ENCODE measurements at regions not wholly inside any gene's neighbourhood (a gene's known extent, or its start where the extent isn't known, plus 50 kb on each side); places are given as distances from the start of the nearest gene placed in this dataset.
"Not testable (repeated sequence)": the region's sequence is repeated elsewhere in the genome, so short reads cannot be mapped to it uniquely, and the experiment has no call there.

DNA sequence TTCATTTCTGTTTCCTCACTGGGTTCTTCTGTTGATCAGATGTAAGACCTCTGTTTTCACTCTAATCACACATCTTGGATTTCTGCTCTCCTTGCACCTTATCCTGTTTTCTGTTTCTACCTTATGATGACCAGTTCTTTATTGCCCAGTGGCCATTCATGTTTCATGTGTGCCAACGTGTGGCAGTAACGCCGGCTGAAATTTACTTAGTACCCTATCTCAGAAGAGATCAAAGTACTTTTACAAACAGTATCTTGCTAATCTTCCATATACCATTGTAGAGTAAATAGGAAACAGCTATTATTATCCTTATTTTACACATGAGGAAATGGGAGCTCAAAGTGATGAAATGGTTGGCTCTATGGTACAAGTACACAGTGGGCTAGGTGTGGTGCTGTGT lies 74.0 kb downstream of the GATA3 start:
- H3K4me3 ChIP-seq (ENCODE audit: low read length) = no peak overlapping the region
- DNase-seq (ENCODE audit: low read depth, low spot score) = no peak

DNA sequence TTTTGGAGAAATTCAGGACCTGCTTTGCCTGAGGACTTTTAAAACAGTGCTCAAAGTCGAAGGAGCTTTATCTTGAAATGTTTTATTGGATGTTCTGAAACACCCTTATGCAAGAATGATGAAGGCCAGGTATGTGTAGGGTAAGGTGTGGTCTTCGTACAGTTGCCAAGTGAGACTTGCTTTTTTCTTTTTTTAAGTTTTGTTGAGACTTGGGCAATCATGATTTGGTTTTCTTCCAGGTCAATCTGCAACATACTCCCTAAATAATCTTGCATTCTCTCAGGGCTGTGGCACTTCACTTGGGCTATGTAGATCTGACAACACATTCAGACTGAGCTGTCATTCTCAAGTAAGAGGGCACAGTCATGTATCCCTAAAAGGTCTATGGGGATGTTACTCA lies 75.0 kb downstream of the GATA3 start:
- no peak overlapping the region for H3K4me3 ChIP-seq (ENCODE audit: low read length)
- no peak for DNase-seq (ENCODE audit: low read depth, low spot score)

DNA sequence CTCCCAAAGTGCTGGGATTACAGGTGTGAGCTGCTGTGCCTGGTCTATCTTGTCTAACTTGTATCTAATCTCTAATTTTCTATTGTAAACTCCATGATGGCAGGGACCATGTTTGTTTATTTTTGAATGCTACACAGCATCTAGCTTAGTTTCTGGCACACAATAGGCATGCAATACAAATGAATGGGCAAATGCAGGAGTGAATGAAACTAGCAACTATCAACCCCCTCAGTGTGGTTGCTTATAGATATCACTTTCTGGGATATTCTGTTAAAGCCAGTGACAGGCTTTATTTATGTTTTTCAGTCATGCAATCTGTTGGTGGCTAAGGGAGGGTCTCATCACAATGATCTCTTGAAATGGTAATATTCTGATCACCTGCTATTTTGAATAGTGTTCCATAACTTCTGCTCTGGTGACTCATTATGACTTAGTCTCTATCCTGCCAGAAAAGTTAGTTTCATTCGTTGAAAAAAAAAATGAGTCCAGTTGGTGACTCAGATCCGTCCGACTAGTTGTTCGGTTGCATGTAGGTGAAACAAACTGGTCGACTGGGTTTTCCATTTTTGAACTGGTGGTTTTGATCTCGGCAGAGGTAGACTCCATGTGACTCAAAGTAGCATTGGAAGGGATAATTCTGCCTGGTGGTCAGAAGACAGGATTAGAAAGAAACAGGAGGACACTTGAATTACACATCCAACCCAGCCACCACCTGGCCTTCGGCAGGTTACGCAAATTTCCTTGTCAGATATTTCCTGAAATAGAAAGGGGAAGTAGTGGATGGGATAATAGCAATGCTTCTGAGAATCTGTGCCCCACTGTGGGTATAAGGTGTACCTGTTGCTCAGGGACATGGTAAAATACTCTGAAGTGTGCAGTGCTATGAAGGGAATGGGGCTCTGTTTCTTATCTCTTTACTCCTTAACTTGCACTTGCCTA lies 76.8 kb downstream of the GATA3 start:
- DNase-seq (ENCODE audit: low read depth, low spot score) = no peak

DNA sequence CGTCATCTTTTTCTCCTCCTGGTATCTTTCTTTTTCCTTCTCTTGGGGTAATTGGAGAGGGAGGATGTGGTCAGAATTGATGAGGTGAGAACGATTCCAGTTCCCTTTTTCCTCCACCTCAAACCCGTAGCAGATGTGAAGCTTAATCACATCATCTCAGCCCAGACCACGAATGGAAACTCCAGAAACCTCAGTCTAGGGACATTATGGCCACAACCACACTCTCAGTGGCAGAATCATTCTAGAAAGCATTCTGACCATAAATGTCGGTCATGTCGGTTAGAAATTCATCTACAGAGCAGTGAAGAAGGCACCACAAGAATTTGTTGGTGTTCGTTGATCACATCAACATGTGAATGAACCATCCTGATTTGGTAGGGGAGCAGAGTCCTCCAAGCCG lies 78.7 kb downstream of the GATA3 start:
- no peak overlapping the region for H3K4me3 ChIP-seq (ENCODE audit: low read length)
- peak; percentile 83 for DNase-seq (ENCODE audit: low read depth, low spot score)

More for the DNA sequence above, 76.8 kb downstream of the GATA3 start:
- H3K4me3 ChIP-seq (ENCODE audit: low read length) = no peak overlapping the region

DNA sequence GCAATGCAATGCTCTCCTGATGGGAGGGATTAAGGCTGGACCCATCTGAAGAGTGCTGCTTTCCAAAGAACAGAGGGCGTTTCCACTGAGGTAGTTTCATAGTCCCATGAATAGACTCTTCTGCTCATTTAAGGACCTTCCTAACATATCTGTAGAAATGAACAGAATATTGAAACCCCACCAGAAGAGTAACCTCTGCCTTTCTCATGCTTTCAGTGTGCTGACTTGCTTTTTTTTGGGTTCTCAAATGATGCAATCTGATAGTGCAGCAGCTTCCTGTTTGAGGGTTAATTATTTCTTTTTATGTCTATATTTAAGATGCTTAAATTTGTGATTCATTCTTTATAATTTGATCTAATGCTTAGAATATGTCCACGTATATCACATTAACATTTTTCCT lies 82.2 kb downstream of the GATA3 start:
- DNase-seq (ENCODE audit: low read depth, low spot score) = no peak
- H3K4me3 ChIP-seq (ENCODE audit: low read length) = no peak overlapping the region

DNA sequence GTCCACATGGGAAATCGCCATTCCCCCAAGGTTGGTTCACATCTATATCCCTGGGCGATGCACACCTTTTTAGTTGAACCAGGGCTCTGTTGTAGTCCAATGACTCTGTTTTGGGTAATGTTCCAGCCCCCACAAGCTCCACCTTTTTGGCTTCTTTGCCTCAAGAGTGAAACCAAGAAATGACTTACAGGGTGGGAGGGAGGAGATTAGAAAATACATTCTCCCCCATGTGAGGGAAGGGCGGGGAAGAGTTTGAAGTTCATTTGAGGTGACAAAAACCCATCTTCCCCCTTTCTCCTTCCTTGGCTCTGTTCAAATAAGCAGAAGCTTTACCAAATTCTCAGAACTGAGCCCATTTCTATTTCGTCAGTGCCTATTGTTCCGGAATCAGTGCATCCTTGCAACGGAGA lies 82.8 kb downstream of the GATA3 start:
- H3K4me3 ChIP-seq (ENCODE audit: low read length) = no peak overlapping the region
- DNase-seq (ENCODE audit: low read depth, low spot score) = no peak

DNA sequence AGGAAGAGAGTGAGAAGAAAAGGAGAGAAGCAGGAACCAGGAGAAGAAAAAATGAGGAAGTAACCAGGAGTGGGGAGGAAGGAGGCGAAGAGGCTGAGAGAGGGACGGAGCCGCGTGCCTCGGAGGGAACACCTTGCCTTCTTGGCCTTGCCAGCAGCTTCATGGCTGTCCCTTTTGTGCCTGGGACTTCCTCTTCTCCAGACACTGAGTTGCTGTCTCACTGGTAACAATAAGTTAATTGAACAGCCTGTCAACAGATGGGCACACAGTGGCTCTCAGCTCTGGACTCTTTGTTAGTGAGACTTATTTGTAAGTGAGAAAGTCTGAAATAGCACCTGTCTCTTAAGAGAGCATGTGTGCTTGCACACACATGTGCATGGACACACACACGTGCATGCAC lies 83.2 kb downstream of the GATA3 start:
- no peak for DNase-seq (ENCODE audit: low read depth, low spot score)

DNA sequence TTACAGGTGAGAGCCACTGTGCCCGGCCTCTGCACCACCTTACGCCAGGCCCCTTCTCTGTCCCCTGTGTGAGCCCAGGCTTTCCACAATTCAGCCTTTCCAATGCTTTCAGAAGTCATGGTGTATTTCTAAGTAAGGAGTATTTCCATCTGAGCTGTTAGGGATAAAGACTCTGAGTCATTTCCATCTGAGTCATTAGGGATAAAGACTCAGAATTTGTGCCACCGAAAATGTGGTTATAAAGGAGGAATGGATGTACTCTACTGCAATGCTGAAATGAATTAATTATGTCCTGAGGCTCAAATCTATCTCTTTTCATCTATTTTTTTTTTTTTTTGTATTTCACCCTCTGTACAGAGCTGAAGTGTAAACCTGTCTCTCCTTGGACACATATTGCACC lies 84.0 kb downstream of the GATA3 start:
- H3K4me3 ChIP-seq (ENCODE audit: low read length) = no peak overlapping the region
- no peak for DNase-seq (ENCODE audit: low read depth, low spot score)

More for the DNA sequence above, 83.2 kb downstream of the GATA3 start:
- H3K4me3 ChIP-seq (ENCODE audit: low read length) = no peak overlapping the region

DNA sequence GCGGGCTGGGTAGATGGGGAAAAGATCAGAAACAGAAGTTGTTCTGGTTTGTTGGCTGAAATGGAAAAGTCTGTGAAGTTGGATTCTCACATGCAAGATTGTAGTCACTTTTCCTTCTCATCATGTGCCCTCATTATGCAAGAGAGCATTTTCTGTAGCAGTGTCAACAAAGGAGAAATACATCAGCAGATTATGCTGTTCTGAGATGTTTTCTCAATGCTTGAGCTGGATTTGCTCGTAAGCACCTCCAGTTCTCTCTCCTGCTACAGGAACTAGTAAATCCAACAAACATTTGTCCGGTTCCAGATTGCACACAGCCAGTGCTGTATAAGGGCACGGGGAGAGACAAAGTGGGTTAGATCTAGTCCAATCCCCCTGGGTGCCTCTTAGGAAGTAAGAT lies 90.0 kb downstream of the GATA3 start:
- DNase-seq (ENCODE audit: low read depth, low spot score) = no peak
- no peak overlapping the region for H3K4me3 ChIP-seq (ENCODE audit: low read length)

DNA sequence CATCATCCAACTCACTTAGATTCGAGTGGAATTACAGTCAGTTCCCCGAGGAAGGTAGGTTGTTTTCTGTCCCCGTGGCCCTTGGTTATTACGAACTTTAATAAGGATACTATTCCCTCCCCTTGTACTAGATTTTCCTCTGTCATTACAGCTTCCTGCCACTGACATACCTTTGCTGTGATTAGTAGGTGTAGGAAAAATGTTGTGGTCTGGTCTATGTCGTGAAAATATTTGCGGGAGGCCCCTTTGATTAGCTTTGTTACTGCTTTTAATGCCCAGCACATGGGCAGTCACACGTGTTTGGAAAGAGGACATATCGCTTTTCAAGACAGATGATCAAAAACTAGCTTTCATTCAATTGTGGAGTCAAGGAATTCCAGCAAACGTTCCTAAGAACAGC lies 92.2 kb downstream of the GATA3 start:
- H3K4me3 ChIP-seq (ENCODE audit: low read length) = no peak overlapping the region
- no peak for DNase-seq (ENCODE audit: low read depth, low spot score)

DNA sequence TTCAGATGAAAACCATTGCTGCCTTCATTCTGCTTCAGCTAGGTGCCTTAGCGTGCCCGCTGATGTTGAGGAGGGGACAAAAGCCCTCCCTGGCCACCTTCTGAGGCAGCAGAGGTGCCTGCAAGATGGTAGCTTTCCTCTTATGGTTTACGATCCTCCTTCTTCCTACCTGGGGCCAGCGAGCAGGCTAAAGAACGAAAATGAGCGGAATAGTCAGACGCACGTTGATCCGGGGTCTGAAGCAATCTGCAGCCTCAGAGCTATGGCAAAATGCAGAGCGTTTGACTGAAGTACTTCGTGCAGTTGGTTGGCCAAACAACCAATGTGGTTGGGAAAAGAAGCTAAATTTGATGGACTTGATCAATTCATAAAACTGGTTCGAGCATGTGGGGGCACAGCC lies 95.5 kb downstream of the GATA3 start:
- no peak overlapping the region for H3K4me3 ChIP-seq (ENCODE audit: low read length)
- no peak for DNase-seq (ENCODE audit: low read depth, low spot score)

DNA sequence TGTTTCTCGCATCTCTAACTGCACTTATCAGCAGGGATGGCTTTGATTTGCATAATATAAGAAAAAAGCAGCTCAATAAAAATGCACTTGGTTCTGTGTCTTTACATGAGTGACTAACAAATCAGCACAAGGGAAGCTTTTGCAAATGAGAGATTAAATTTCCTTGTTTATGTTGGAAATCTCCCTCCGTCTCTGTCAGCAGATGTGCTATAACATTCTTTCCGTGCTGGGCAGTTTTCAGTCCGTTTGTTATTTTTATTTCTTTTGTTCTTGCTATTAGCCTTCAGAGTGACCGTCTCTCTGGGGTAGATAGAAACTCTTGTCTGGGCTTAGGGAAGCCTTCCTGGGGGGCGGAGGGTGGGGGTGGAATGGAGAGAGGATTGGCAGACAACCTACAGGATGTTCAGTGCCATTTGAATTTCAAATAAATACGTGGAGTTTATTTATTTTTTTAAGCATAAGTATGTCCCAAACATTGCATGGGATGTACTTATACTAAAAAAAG lies 96.0 kb downstream of the GATA3 start:
- DNase-seq (ENCODE audit: low read depth, low spot score) = no peak
- H3K4me3 ChIP-seq (ENCODE audit: low read length) = no peak overlapping the region

DNA sequence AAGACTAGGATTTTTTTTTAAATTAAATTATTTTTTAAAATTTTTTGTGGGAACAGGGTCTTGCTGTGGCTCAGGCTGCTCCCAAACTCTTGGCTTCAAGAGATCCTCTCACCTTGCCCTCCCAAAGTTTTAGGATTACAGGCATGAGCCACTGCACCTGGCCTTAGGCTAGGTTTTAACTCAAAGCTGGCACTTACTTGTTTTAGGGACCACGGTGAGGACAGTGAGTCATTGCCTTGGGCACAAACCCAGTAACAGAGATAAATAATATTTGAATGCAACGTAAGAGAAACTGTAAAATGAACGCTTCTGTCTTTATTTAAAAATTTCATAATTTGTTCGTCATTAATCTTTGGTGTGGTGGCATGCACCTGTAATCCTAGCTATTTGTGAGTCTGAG lies 96.6 kb downstream of the GATA3 start:
- no peak overlapping the region for H3K4me3 ChIP-seq (ENCODE audit: low read length)
- no peak for DNase-seq (ENCODE audit: low read depth, low spot score)

DNA sequence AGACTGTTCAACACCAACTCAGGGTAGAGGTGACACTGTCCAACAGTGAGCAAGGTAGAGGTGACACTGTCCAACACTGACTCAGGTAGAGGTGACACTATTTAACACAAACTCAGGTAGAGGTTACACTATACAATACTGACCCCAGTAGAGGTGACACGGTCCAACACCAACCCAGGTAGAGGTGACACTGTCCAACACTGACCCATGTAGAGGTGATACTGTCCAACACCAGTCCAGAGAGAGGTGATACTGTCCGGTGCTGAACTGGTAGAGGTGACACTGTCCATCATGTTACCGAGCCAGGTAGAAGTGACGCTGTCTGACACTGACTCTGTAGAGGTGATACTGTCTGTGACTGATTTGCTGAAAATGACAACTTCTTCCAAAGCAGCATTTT lies 102.4 kb downstream of the GATA3 start:
- no peak for DNase-seq (ENCODE audit: low read depth, low spot score)
- H3K4me3 ChIP-seq (ENCODE audit: low read length) = no peak overlapping the region

DNA sequence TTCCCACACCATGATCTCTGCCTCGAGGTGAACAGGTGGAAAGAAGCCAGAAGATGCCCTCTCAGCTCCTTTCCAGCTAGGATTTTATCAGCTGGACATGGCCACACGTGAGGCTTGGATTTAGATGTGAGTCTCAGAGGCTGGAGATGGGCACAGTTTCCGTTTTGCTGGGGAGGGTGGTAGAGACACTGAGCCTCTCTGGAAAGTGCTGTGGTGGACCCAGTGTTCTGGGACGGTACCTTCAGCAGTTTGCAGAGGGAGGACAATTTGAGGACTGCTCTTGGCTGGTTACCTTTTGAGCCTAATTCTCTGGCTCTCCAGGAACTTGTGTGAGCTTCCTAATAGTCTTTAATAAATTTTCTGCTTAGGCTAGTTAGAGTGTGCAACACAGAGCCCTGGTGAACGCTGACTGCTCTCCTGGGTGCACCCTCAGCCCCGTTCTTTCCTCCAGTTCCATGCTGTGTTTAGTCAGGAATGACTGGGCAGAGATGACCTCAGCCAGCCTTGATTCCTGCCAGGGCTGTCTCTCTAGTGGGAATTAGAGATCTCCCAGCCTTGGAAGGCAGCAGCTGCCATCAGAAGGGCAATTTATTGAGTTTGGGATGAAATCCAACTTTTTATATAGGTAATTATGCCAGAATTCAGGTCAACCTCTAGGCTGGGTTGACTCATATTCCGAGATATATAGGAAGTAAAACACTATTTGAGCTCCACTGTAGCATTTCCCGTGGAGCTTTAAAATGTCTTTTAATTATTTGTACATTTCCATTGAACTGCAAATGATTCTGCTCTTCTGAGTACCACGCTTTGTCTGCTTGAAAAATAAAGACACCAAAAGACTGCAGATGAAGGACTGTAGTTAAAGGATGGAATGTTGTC lies 103.9 kb downstream of the GATA3 start:
- DNase-seq (ENCODE audit: low read depth, low spot score) = no peak
- no peak overlapping the region for H3K4me3 ChIP-seq (ENCODE audit: low read length)

DNA sequence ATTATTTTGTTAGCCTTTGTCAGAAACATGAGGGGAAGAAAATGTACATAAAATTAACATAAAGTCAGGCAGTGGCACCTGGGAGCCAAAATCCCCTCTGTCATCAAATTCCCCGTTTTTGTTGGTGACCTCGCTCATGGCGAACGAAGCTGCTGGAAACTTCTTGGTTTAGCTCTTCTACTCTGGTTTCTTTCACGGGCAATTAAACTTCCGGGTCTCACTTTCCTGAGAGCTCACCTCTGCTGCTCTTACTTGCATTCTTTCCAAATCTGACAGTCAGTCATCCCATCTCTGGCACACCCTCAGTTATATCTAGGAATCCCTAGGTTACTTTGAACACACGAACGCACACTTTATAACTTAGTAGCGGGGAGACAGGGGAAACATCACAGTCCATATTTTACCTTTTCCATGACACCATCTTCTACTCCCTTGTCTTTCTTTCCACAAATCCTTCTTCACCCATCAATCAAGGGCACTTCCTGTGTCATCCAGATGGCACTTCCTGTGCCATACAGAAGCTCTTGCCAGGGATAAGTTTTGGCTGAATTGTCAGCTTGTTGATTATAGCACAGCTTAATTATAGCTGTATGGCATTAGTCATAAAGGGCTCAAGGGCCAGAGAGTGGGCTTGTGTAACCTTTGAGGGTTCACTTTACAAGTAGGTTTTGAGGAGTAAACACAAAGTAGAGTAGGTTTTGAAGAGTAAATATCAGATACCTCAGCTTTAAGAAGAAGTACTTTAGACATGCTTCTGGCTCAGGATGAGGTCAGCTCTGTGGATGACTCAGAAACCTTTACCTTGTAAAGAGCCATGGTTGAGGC lies 105.1 kb downstream of the GATA3 start:
- no peak overlapping the region for H3K4me3 ChIP-seq (ENCODE audit: low read length)
- no peak for DNase-seq (ENCODE audit: low read depth, low spot score)

DNA sequence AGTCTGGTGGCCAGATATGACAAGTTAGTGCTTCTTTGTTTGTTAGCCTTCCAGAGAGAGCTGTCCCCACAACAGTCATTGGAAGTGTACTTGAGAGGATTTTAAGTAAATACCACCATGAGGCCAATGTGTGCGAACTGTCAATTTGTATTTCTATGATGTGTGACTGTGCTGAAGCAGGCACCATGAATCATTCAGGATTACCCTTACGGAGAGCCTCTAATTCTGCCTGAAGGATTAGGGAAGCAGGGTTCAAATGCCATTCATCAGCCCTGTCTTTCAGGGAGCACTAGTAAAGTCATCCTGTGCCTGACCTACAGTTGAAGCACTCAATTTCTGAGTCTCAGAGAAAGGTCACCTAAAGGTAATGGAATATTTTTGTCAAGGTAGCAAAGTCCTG lies 109.3 kb downstream of the GATA3 start:
- no peak for DNase-seq (ENCODE audit: low read depth, low spot score)
- no peak overlapping the region for H3K4me3 ChIP-seq (ENCODE audit: low read length)

DNA sequence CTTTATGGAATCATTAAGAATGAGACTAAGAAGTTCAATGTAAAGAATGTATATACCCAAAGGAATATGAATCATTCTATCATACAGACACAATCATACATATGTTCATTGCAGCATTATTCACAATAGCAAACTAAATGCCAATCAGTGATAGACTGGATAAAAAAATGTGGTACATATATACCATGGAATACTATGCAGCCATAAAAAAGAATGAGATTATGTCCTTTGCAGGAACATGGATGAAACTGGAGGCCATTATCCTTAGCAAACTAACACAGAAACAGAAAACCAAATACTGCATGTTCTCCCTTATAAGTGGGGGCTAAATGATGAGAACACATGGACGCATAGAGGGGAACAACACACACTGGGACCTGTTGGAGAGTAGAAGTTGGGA lies 110.2 kb downstream of the GATA3 start:
- not testable (repeated sequence) for H3K4me3 ChIP-seq (ENCODE audit: low read length); DNase-seq (ENCODE audit: low read depth, low spot score)

DNA sequence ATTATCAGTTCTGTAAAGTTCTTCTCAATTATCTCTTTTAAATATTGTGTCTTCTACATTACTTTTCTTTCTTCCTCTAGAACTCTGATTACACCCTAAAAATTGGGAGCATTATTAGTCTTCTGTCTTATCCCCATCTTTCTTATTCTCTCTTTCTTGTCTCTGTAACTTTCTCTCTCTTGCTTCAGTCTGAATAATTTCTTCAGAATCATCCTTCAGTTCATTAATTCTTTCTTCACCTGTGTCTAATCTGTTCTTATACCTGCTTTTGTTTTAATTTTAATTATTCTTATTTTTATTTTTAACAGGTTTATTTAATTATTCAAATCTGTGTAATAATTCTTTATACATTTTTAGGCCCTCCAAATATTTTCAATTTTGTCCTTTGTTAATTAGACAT lies 114.3 kb downstream of the GATA3 start:
- no peak overlapping the region for H3K4me3 ChIP-seq (ENCODE audit: low read length)
- DNase-seq (ENCODE audit: low read depth, low spot score) = no peak
